Kidney epithelial cell (primary cell): ENCODE measurements at regions not wholly inside any gene's neighbourhood (a gene's known extent, or its start where the extent isn't known, plus 50 kb on each side); places are given as distances from the start of the nearest gene placed in this dataset.

Experiments used
- DNase-seq: peaks from one replicate; pipeline ENCODE4 v3.0.0-alpha.2; 2010; ENCODE audit warnings: low read depth
- H3K27me3 ChIP-seq: 2 replicates; pipeline ENCODE4 v1.6.0; 2011; ENCODE audit warnings: low read length; ENCODE audit not compliant: control insufficient read depth, insufficient read depth
- H3K36me3 ChIP-seq: 2 replicates; pipeline ENCODE4 v1.5.1; 2011; ENCODE audit warnings: low read length; ENCODE audit not compliant: control insufficient read depth, insufficient read depth
- H3K4me3 ChIP-seq: 2 replicates; pipeline ENCODE4 v1.5.1; 2011; ENCODE audit warnings: low read depth, mild to moderate bottlenecking, control low read depth, low read length
- TF ChIP-seq, protein P1 (sequence below): IDR thresholded peaks from 2 replicates; pipeline ENCODE4 v1.5.1; 2011; ENCODE audit warnings: mild to moderate bottlenecking, moderate library complexity, low read length, control low read depth, inconsistent platforms; ENCODE audit not compliant: insufficient read depth, poor library complexity, severe bottlenecking

DNA sequence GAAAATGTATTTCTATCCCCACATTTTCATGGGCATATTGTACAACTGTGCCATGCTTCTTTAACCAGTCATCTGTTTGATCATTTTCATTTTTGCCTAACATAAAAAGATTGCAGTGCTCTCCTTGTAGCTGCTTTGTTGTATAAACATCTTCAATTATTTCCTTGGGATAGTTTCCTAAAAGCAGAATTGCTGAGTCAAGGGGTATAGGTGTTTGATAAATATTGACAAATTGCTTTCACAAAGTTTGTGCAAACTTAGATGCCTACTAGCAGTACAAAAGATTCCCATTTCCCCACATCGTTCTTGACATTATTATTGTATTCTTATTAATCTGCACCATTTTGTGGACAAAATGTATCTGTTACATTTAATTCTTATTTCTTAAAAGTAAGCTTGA is 479.6 kb downstream of the FBXO15 start:
- Histone ChIP-seq H3K36me3 (no peaks in the 10 kb centered on the region), H3K4me3 (no peak overlapping the region), H3K27me3 (no peaks in the 10 kb centered on the region)
- TF ChIP-seq, protein P1, sequence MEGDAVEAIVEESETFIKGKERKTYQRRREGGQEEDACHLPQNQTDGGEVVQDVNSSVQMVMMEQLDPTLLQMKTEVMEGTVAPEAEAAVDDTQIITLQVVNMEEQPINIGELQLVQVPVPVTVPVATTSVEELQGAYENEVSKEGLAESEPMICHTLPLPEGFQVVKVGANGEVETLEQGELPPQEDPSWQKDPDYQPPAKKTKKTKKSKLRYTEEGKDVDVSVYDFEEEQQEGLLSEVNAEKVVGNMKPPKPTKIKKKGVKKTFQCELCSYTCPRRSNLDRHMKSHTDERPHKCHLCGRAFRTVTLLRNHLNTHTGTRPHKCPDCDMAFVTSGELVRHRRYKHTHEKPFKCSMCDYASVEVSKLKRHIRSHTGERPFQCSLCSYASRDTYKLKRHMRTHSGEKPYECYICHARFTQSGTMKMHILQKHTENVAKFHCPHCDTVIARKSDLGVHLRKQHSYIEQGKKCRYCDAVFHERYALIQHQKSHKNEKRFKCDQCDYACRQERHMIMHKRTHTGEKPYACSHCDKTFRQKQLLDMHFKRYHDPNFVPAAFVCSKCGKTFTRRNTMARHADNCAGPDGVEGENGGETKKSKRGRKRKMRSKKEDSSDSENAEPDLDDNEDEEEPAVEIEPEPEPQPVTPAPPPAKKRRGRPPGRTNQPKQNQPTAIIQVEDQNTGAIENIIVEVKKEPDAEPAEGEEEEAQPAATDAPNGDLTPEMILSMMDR, result no peak
- DNase-seq, result no peak

DNA sequence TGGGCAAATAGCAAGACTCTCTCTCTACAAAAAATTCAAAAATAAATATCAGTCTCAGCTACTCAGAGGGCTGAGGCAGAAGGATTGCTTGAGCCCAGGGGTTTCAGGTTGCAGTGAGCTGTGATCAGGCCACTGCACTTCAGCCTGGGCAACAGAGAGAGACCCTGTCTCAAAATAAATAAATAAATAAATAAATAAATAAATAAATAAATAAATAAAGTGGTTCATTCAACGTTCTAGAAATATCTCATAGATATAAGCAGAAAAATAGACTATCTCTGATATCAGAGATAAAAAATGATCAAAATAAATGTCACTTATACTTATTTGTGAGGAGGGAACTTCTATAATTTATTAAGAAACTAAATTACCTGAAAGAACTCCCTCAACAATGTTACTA is 480.9 kb downstream of the FBXO15 start:
- Histone ChIP-seq H3K4me3 (no peak overlapping the region), H3K27me3 (no peaks in the 10 kb centered on the region), H3K36me3 (no peaks in the 10 kb centered on the region)
- no peak for DNase-seq
- TF ChIP-seq, protein P1, result no peak

DNA sequence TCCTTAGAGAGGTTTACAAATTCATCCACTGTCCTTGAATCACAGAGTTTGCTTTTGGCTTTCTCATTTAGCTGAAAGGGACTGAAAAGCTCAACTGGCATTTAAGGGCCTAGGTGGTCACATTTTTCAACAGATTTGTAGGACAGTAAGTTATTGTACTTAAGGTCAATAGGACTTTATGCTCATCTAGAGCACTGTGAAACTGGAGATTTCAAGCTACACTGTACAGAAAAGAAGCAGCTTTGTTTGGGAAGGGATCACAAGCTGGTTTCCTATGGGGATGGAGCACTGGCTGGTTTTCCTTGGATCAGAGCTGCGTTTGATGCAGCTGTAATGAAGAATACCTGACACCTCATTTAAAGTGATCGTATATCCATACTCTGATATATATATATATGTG is 482.7 kb downstream of the FBXO15 start:
- TF ChIP-seq, protein P1, result no peak
- Histone ChIP-seq H3K36me3 (no peaks in the 10 kb centered on the region), H3K27me3 (no peaks in the 10 kb centered on the region), H3K4me3 (no peak overlapping the region)
- DNase-seq, result no peak

DNA sequence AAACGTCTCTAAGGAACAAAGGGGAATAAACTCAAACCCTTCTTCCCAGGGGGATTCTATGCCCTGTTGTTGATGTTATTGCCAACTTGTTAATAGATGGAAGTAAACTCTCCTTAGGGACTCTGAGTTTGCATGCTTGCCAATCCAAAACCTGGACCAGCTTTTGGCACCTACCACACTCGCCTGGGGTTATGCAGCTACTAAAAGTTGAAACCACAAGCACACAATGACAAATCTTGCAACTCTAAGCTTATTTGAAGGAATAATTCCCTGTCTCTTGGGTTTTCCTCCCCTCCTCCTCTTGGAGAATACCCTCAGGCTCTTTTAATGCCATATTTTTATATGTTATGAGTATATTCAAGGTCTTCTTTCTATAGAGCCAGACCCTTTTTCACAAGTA is 484.1 kb downstream of the FBXO15 start:
- Histone ChIP-seq H3K4me3 (no peak overlapping the region), H3K36me3 (no peaks in the 10 kb centered on the region), H3K27me3 (no peaks in the 10 kb centered on the region)
- TF ChIP-seq, protein P1, result no peak
- no peak for DNase-seq

DNA sequence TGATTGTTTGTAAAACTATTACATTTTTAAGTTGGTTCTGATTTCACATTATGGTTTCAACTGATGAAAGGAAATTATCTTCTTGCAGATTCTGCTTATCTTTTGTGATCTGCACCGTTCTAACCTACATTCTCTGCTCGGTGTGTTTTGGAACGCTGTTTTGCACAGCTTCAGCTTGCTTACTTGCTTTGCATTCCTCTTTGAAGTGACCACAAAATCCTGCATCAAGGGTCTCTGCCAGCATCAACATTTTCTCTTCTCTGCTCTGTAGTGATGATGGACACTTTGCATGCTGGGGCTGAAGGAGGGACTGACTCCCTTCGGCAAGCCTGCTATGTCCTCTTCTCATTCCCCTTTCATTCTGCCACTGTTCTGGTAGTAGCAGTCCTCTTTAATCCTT is 485.2 kb downstream of the FBXO15 start:
- TF ChIP-seq, protein P1, result no peak
- Histone ChIP-seq H3K27me3 (no peaks in the 10 kb centered on the region), H3K36me3 (no peaks in the 10 kb centered on the region), H3K4me3 (no peak overlapping the region)
- DNase-seq, result no peak
